Hematopoietic multipotent progenitor cell (in vitro differentiated cells): ENCODE measurements at regions not wholly inside any gene's neighbourhood (a gene's known extent, or its start where the extent isn't known, plus 50 kb on each side); places are given as distances from the start of the nearest gene placed in this dataset.

Source experiments
- DNase-seq, 3 donors: peaks; one replicate each; pipeline ENCODE4 v3.0.0-alpha.2; 2011 to 2015; ENCODE audit warnings: low read depth in 2 of 3, low spot score in 2 of 3

DNA sequence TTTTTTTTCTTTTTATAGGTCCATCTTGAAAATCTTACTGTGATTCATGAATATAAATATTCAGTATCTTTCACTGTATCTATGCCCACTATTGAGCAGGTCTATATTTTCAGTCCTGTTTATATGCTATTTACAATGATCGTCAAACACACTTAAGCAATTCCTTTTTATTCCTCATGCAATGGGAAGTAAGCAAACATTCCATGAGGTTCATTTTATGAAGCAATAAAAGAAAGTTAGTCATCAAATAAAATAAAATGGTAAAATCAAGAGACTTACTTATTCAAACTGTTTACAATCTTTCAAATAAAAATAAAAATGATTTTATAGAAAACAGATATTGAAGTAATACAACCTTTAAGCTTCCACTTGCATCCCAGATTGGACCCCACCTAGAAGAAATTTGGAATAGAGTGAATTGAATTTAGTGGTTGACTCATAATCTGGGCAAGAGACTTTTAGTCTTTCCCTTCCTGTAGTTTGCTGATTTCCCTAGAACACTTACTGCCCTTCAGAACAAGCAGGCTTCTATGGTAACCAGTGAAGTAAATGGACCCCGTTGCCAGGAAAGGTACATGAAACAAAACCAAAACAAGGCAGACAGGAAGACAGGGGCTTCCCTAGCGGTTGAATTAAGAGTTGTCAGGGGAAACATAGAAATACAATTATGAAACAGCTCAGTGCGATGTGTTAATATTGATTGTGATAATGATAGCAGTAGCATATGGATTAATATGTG, 241.0 kb upstream of the ATP2B1 start:
- peak; percentile 62 to 95 (median 91) for DNase-seq

- no peak for DNase-seq
Observed at GRCh38 chr12:89948271-89949175, 239.9 kb upstream of the ATP2B1 start.

GRCh38 chr12:89947437-89948270, 239.0 kb upstream of the ATP2B1 start:
- DNase-seq, result peak in 2 of 3 donors; percentile 71 to 87

DNA sequence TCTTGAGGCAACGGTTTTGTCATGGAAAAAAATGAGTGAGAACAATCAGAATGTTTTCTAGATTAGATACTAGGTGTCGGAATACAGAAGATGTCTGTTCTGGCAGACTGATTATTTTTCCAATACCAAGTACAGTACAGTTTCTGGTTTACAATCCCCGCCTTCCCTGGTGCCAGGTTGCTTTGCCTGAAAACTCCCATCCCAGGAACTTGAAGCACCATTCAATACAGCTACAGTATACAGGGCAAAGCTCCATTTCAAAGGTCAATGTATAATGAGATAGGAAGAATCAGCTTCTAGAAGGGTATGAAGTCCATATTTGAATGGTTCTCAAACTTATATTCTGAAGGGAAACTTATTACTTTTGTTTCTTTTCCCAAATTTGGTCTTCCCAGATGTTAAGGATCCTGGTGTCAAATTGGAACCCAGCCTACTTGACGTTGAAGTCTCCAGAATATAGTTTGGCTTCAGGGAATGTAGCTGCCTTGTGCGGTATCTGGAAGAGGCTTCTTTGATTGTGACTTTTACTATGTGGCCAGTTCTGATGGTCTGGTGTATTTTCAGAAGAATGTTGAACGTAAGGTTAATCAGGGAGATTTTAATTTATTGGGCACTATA, 238.0 kb upstream of the ATP2B1 start:
- DNase-seq, result no peak

- no peak for DNase-seq
Observed at GRCh38 chr12:89945123-89945522, 236.5 kb upstream of the ATP2B1 start.

DNA sequence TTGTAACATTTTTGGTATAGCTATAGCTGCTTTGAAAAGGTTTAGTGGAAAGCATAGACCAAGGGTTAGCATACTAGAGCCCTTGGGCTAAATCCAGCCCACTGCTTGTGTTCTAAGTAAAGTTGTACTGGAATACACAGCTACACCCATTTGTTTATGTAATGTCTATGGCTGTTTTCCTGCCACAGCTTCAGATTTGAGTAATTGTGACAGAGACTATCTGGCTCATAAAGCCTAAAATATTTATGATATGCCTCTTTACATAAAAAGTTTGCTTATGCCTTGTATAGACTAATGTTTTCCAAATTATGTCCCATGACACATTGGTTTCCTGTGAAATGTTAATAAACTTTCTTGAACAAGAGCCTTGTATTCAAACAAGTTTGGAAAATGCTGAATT, 234.8 kb upstream of the ATP2B1 start:
- no peak for DNase-seq

- DNase-seq, result no peak
Observed at GRCh38 chr12:89941436-89941835, 232.8 kb upstream of the ATP2B1 start.

DNA sequence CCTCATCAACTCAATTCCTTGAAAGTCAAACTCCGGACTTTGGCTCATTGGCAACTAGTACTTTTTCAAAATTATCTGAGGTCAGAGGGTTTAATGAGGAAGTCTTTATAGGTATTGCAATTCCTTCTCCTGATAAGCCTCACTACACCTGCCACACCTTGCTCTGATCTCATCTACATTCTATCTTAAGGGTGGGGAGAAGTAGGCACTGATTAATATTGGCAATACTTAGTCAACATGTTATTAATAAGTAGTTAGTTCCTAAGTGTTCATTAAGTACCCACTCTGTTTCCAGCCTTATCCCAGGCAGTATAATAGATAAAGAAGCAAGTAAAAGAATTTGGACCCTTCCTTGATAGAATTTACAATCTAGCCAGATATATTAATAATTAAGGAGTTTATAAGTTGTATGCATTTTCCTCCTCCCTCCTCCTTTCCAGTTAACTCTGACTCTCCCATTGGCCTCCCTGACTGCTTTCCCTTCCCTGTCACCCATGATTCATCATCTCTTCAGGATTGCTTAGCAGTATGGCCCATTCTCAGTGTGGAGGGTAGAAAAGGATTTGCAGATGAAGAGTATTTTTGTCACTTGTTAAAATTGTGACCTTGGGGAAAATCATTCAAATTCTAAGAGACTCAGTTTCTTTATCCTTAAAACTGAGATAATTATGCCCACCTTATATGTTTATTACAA, 231.0 kb upstream of the ATP2B1 start:
- DNase-seq, result no peak

GRCh38 chr12:89936631-89937030, 228.0 kb upstream of the ATP2B1 start:
- DNase-seq, result no peak

GRCh38 chr12:89935850-89936249, 227.2 kb upstream of the ATP2B1 start:
- no peak for DNase-seq

DNA sequence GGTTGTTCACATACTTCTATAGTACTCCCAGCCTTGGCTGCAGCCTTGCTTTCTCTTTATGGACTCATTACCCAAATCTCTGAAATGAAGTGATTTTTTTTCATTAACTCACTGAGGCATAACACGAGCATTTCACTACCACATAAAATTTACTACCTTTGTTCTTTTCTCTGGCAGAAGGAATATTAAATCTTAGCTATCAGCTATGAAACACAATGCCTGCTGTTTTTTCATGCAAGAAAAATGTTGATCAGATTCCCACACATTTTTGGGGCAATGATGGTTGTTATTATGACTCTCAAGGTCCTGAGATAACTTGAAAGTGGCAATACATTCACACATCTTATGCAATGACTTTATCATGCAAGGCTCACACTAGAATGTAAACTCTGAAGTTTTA, 225.3 kb upstream of the ATP2B1 start:
- DNase-seq, result no peak

GRCh38 chr12:89932954-89933353, 224.3 kb upstream of the ATP2B1 start:
- no peak for DNase-seq

DNA sequence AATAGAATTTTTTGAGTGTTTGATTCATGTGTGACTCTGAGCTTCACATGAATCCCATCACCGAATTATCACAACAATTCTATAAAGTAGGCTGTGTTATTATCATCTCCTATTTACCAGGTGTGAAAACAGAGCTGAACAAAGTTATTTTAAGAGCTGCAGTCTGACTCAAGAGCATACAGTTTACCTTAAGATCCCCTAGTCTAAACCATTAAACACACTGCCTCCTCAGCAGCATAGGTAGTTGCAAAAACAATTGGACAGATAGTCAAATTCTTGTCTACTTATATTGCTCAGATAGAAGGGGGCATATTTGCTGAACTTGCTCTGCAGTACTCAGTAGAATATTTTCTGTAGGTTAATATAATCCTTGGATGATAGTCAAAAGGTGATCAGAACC, 219.8 kb upstream of the ATP2B1 start:
- DNase-seq, result no peak

DNA sequence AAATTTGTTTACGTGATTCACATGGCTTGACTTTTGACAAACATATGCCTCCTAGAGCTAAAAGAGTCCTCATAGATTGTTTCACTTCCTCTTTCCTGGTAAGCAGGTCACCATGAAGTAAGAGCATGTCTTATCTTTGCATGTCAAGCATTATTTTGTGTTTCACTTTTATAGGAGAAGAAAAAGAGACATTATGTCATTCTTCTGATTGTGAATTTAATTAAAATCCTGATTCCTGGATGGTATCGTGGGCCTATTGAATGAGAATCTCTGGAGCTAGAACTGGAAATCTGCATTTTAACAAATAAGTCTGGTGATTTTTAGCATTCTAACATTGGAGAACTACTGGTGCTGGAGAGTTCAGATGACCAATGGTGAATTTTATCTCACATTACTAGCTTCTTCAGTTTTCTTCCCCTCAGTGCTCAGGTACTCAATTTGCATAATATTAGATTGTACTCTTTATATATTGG, 218.6 kb upstream of the ATP2B1 start:
- peak in 2 of 3 donors; percentile 34 to 80 for DNase-seq

DNA sequence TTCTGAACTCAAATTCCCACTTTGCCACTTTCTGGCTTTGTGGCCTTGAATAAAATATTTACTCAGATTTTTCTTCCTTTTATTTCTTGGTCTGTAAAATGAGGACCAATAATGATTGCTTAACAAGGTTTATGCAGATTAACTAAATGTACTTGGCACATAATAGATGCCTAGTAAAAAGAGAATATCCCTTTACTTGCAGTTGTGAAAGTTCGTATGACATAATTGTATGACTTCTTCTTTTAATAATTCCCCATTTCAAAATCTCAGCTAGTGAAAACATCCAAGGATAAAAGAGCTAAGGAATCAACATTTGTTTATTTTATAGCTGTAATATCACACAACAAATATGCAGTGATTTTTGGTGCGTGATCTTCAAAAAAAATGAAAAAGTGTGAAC, 215.6 kb upstream of the ATP2B1 start:
- no peak for DNase-seq

GRCh38 chr12:89923091-89923490, 214.5 kb upstream of the ATP2B1 start:
- no peak for DNase-seq

DNA sequence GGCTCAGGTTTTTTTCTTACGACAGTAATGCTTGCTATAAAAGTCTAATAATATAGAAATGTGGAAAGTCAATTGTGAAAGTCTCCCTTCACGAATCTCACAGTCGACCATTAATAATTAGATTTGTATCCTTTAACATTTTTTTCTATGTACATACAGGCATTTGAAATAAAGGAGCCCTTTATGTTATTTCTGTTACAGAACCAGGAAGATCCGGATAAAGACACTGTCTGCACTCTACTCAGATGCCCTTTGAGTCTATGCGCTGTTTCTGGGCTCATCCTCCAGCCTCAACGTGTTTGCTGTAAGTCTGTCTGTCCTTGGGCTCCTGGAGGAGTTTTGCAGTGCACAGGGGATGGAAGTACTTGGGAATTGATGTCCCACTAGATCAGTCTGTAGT, 212.2 kb upstream of the ATP2B1 start:
- no peak for DNase-seq

DNA sequence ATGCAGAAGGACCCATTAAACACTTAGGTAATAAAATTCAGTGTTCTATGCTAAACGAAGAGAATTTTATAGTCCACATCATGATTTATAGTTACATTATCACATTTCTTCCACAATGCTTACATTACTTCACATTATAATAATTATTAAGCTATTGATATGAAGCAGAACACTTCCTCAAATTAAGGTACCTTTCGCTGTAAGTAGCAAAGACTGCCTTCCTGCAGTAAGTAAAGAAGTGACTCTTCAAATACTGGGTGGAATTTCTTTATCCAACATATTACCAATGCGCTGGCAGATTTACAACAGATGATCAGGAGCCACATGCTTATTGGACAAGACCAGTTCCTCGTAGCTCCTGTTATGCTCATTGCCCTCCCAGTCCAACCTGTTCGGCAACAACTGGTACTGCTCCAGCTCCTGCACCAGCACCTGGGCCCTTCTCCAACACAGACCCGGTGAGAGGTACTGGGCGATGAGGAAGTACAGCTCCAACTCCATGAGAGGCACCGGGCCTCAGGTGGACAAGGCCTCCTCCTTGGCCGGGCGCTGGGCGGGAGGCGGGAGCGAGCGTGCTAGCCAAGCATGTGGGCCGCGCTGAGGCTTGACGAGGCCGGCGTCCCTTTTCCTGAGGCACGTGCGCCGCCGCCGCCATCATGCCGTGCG, 210.7 kb upstream of the ATP2B1 start:
- DNase-seq, result no peak

DNA sequence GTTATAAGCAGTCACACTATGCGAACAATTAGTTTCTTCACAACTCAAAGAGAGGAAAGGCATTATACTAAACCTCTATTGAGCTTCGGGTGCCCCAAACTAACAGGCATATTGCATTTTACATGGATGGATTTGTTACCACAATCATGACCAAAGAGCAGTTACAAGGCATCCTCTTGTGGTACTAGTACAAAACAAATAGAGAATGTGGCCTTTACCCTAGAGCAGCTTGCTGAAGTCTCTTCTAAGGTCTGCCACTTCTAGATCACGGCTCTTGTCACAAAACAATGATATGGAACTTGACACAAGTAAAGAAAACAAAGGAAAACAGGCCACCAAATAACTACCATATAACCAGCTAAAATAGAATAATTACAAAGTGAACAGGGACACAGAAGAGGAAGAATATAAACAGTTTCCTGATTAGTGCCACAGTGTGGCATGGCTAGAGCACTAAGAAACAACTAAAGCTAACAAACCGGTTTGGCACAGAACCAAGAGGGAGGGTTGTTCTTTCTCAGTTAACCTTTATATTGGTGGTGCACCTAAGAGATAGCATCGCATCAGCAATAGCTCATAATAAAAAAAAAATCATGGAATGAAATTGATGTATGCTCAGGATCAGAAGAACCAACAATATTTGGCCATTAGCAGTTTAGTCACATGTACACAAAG, 209.7 kb upstream of the ATP2B1 start:
- DNase-seq, result peak in 1 of 3 donors; percentile 37
